ENCODE measurements at regions not wholly inside any gene's neighbourhood (a gene's known extent, or its start where the extent isn't known, plus 50 kb on each side); places are given as distances from the start of the nearest gene placed in this dataset.

DNA sequence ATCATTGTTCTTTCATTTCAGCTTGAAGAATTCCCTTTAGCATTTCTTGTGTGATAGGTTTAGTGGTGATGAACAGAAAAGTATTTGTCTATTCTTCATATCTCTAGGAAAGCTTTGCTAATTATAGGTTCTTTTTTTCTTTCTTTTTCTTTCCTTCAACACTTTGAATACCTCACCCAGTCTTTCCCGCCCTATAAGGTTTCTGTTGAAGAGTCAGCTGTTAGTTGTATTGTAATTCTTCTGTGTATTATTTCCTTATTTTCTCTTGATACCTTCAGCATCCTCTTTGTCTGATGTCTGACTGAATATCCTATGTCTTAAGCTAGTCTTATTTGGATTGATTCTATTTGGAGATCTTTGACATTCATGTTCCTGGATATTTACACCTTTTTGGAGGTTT is 1989.4 kb downstream of the PCDH9 start:
- H3K27me3 ChIP-seq (ENCODE audit: insufficient read depth) = no peaks in the 10 kb centered on the region
- no peak for DNase-seq (ENCODE audit: low spot score)
- no peak overlapping the region for H3K4me2 ChIP-seq
- Mint-ChIP-seq H3K4me3 (no peak overlapping the region), H3K27me3 (ENCODE audit: insufficient read depth, low read depth, poor library complexity) (no peaks in the 10 kb centered on the region), H3K4me1 (peaks cover 11% of the 10 kb centered on the region), H3K36me3 (ENCODE audit: low read depth) (peaks cover 17% of the 10 kb centered on the region; the same call in 2 of the 3 replicates), H3K27ac (no peak overlapping the region), H3K9me3 (peaks cover 20% of the 10 kb centered on the region)
- no peaks in the 10 kb centered on the region for H3F3A ChIP-seq (replicated peaks; ENCODE audit: low read depth)
- no peak overlapping the region for H3K27ac ChIP-seq (ENCODE audit: low read depth)
- H3K79me2 ChIP-seq (replicated peaks; ENCODE audit: insufficient read depth) = no peaks in the 10 kb centered on the region
- no peaks in the 10 kb centered on the region for H4K20me1 ChIP-seq (replicated peaks; ENCODE audit: insufficient read depth)
- ATAC-seq = no peak
- TF ChIP-seq, protein P1, sequence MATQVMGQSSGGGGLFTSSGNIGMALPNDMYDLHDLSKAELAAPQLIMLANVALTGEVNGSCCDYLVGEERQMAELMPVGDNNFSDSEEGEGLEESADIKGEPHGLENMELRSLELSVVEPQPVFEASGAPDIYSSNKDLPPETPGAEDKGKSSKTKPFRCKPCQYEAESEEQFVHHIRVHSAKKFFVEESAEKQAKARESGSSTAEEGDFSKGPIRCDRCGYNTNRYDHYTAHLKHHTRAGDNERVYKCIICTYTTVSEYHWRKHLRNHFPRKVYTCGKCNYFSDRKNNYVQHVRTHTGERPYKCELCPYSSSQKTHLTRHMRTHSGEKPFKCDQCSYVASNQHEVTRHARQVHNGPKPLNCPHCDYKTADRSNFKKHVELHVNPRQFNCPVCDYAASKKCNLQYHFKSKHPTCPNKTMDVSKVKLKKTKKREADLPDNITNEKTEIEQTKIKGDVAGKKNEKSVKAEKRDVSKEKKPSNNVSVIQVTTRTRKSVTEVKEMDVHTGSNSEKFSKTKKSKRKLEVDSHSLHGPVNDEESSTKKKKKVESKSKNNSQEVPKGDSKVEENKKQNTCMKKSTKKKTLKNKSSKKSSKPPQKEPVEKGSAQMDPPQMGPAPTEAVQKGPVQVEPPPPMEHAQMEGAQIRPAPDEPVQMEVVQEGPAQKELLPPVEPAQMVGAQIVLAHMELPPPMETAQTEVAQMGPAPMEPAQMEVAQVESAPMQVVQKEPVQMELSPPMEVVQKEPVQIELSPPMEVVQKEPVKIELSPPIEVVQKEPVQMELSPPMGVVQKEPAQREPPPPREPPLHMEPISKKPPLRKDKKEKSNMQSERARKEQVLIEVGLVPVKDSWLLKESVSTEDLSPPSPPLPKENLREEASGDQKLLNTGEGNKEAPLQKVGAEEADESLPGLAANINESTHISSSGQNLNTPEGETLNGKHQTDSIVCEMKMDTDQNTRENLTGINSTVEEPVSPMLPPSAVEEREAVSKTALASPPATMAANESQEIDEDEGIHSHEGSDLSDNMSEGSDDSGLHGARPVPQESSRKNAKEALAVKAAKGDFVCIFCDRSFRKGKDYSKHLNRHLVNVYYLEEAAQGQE (IDR thresholded peaks at IDR 0.05; ENCODE audit: unreplicated experiment) = no peak
- no peak for TF ChIP-seq ZNF331 (CRISPR knock-in tag; IDR thresholded peaks at IDR 0.05; ENCODE audit: low read depth)
- no peak for TF ChIP-seq EZH2 (IDR thresholded peaks at IDR 0.05; ENCODE audit: low read depth, unreplicated experiment)
- TF ChIP-seq, protein P2, sequence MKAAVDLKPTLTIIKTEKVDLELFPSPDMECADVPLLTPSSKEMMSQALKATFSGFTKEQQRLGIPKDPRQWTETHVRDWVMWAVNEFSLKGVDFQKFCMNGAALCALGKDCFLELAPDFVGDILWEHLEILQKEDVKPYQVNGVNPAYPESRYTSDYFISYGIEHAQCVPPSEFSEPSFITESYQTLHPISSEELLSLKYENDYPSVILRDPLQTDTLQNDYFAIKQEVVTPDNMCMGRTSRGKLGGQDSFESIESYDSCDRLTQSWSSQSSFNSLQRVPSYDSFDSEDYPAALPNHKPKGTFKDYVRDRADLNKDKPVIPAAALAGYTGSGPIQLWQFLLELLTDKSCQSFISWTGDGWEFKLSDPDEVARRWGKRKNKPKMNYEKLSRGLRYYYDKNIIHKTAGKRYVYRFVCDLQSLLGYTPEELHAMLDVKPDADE (IDR thresholded peaks at IDR 0.05) = no peak
- TF ChIP-seq CREB1 (CRISPR knock-in tag; IDR thresholded peaks at IDR 0.05; ENCODE audit: low read depth) = no peak
- no peak for TF ChIP-seq POLR2AphosphoS5 (IDR thresholded peaks at IDR 0.05; ENCODE audit: low read depth)
- no peak for TF ChIP-seq ZNF114 (CRISPR knock-in tag; IDR thresholded peaks at IDR 0.05)
- TF ChIP-seq CTCF (conservative IDR thresholded peaks at IDR 0.05; ENCODE audit: low read depth in 2 of 2) = no peak
- no peak for TF ChIP-seq EZH2phosphoT487 (IDR thresholded peaks at IDR 0.05; ENCODE audit: unreplicated experiment)
- TF ChIP-seq ZNF462 (CRISPR knock-in tag; IDR thresholded peaks at IDR 0.05) = no peak
- no peak for TF ChIP-seq NANOG (IDR thresholded peaks at IDR 0.05; ENCODE audit: borderline replicate concordance)
- no peak for TF ChIP-seq JUNB (IDR thresholded peaks at IDR 0.05; ENCODE audit: unreplicated experiment)
- H2AFZ ChIP-seq = no peak overlapping the region
- H3K36me3 ChIP-seq (ENCODE audit: insufficient read depth) = no peaks in the 10 kb centered on the region
- no peaks in the 10 kb centered on the region for H3K9me2 ChIP-seq (ENCODE audit: insufficient read depth)
- H3K4me3 ChIP-seq = no peak overlapping the region
- H3K4me1 ChIP-seq (ENCODE audit: insufficient read depth) = no peaks in the 10 kb centered on the region

All from GM23338 (cell line).